ENCODE measurements at regions not wholly inside any gene's neighbourhood (a gene's known extent, or its start where the extent isn't known, plus 50 kb on each side); places are given as distances from the start of the nearest gene placed in this dataset.
"Not testable (repeated sequence)": the region's sequence is repeated elsewhere in the genome, so short reads cannot be mapped to it uniquely, and the experiment has no call there.

GRCh38 chr9:63813391-63814021 lies 1471.5 kb downstream of the FOXD4L5 start:
- not testable (repeated sequence) for FAIRE-seq; DNase-seq (ENCODE audit: extremely low spot score, insufficient read length, low read depth)

- not testable (repeated sequence) for FAIRE-seq; DNase-seq (ENCODE audit: extremely low spot score, insufficient read length, low read depth)
These were observed 1472.2 kb downstream of the FOXD4L5 start for GRCh38 chr9:63812822-63813221.

- FAIRE-seq; DNase-seq (ENCODE audit: extremely low spot score, insufficient read length, low read depth): not testable (repeated sequence)
These were observed 1480.8 kb downstream of the FOXD4L5 start for GRCh38 chr9:63804205-63804604.

- DNase-seq (ENCODE audit: extremely low spot score, insufficient read length, low read depth); FAIRE-seq: not testable (repeated sequence)
These were observed 1490.8 kb downstream of the FOXD4L5 start for GRCh38 chr9:63794081-63794685.

- FAIRE-seq; DNase-seq (ENCODE audit: extremely low spot score, insufficient read length, low read depth): not testable (repeated sequence)
These were observed 1497.6 kb downstream of the FOXD4L5 start for GRCh38 chr9:63787454-63787853.

GRCh38 chr9:63785059-63785458 lies 1500.0 kb downstream of the FOXD4L5 start:
- not testable (repeated sequence) for FAIRE-seq; DNase-seq (ENCODE audit: extremely low spot score, insufficient read length, low read depth)

- FAIRE-seq; DNase-seq (ENCODE audit: extremely low spot score, insufficient read length, low read depth): not testable (repeated sequence)
These were observed 1500.6 kb downstream of the FOXD4L5 start for GRCh38 chr9:63784421-63784820.

- not testable (repeated sequence) for DNase-seq (ENCODE audit: extremely low spot score, insufficient read length, low read depth); FAIRE-seq
These were observed 1503.1 kb downstream of the FOXD4L5 start for GRCh38 chr9:63781817-63782439.

GRCh38 chr9:63781390-63781789 lies 1503.6 kb downstream of the FOXD4L5 start:
- DNase-seq (ENCODE audit: extremely low spot score, insufficient read length, low read depth); FAIRE-seq: not testable (repeated sequence)

GRCh38 chr9:63776220-63776619 lies 1508.8 kb downstream of the FOXD4L5 start:
- not testable (repeated sequence) for FAIRE-seq; DNase-seq (ENCODE audit: extremely low spot score, insufficient read length, low read depth)

- DNase-seq (ENCODE audit: extremely low spot score, insufficient read length, low read depth); FAIRE-seq: not testable (repeated sequence)
These were observed 1510.0 kb downstream of the FOXD4L5 start for GRCh38 chr9:63775092-63775426.

GRCh38 chr9:63774369-63775091 lies 1510.5 kb downstream of the FOXD4L5 start:
- not testable (repeated sequence) for DNase-seq (ENCODE audit: extremely low spot score, insufficient read length, low read depth); FAIRE-seq

- FAIRE-seq, result not testable (repeated sequence)
These were observed 1522.8 kb downstream of the FOXD4L5 start for GRCh38 chr9:63762230-63762629.

GRCh38 chr9:63729021-63729420 lies 1556.0 kb downstream of the FOXD4L5 start:
- FAIRE-seq; DNase-seq (ENCODE audit: extremely low spot score, insufficient read length, low read depth): not testable (repeated sequence)

More at GRCh38 chr9:63762230-63762629, 1522.8 kb downstream of the FOXD4L5 start:
- DNase-seq (ENCODE audit: extremely low spot score, insufficient read length, low read depth), result not testable (repeated sequence)

GRCh38 chr9:63728287-63728686 lies 1556.7 kb downstream of the FOXD4L5 start:
- no peak for DNase-seq (ENCODE audit: extremely low spot score, insufficient read length, low read depth)
- FAIRE-seq, result no peak

- FAIRE-seq; DNase-seq (ENCODE audit: extremely low spot score, insufficient read length, low read depth): not testable (repeated sequence)
These were observed 1576.7 kb downstream of the FOXD4L5 start for GRCh38 chr9:63708285-63708684.

GRCh38 chr9:63704456-63704855 lies 1580.6 kb downstream of the FOXD4L5 start:
- DNase-seq (ENCODE audit: extremely low spot score, insufficient read length, low read depth); FAIRE-seq: not testable (repeated sequence)

- DNase-seq (ENCODE audit: extremely low spot score, insufficient read length, low read depth); FAIRE-seq: not testable (repeated sequence)
These were observed 1581.3 kb downstream of the FOXD4L5 start for GRCh38 chr9:63703670-63704069.

GRCh38 chr9:63703138-63703665 lies 1581.8 kb downstream of the FOXD4L5 start:
- not testable (repeated sequence) for DNase-seq (ENCODE audit: extremely low spot score, insufficient read length, low read depth); FAIRE-seq

Data from GM18507 (cell line).